Right atrium auricular region (tissue), 2 donors: ENCODE measurements at regions not wholly inside any gene's neighbourhood (a gene's known extent, or its start where the extent isn't known, plus 50 kb on each side); places are given as distances from the start of the nearest gene placed in this dataset.

Source experiments
- DNase-seq: peaks from one replicate; pipeline ENCODE4 v3.0.0-alpha.2; 2019; ENCODE audit warnings: low spot score
- H3K27ac ChIP-seq, 2 donors: fragments of 200-600 bp; sonication (generic); 1 replicate in 1 of 2; 2 replicates in 1 of 2; pipeline ENCODE4 v1.5.1; 2016 to 2019
- H3K27me3 ChIP-seq, 2 donors: fragments of 200-600 bp; sonication (generic); one replicate each; pipeline versions ENCODE4 v1.5.1 to v1.6.0; 2017 to 2019
- H3K36me3 ChIP-seq: fragments of 200-600 bp; sonication (generic); one replicate; pipeline ENCODE4 v1.5.1; 2016
- H3K4me1 ChIP-seq, 2 donors: fragments of 200-600 bp; sonication (generic); one replicate each; pipeline versions ENCODE4 v1.5.1 to v1.6.0; 2017 to 2019
- H3K4me3 ChIP-seq, 2 donors: fragments of 200-600 bp; sonication (generic); 1 replicate in 1 of 2; 2 replicates in 1 of 2; pipeline ENCODE4 v1.5.1; 2017 to 2019; ENCODE audit warnings: mild to moderate bottlenecking in 1 of 2, moderate library complexity in 1 of 2
- H3K9me3 ChIP-seq, 2 donors: fragments of 200-600 bp; sonication (generic); one replicate each; pipeline ENCODE4 v1.5.1; 2019
- CTCF ChIP-seq, 2 donors: fragments of 200-600 bp; sonication (generic); IDR thresholded peaks; one replicate each; pipeline ENCODE4 v1.5.1; 2019; ENCODE audit warnings: antibody characterized with exemption in 2 of 2

- H3K9me3 ChIP-seq = no peaks in the 10 kb centered on the region
- no peak overlapping the region for H3K4me3 ChIP-seq
- H3K4me1 ChIP-seq = peaks cover 0 to 19% of the 10 kb centered on the region in 2 donors
- no peak for TF ChIP-seq CTCF (IDR thresholded peaks at IDR 0.05)
- H3K36me3 ChIP-seq = no peaks in the 10 kb centered on the region
- no peaks in the 10 kb centered on the region for H3K27me3 ChIP-seq
- no peak for DNase-seq
- no peak overlapping the region for H3K27ac ChIP-seq
These were observed 82.9 kb downstream of the CCDC34 start for GRCh38 chr11:27280140-27280539.

GRCh38 chr11:27279460-27279859, 83.6 kb downstream of the CCDC34 start:
- Histone ChIP-seq H3K4me3 (no peak overlapping the region), H3K36me3 (no peaks in the 10 kb centered on the region), H3K27me3 (no peaks in the 10 kb centered on the region), H3K27ac (no peak overlapping the region), H3K4me1 (peaks cover 0 to 19% of the 10 kb centered on the region in 2 donors), H3K9me3 (no peaks in the 10 kb centered on the region)
- no peak for TF ChIP-seq CTCF (IDR thresholded peaks at IDR 0.05)
- DNase-seq = no peak

DNA sequence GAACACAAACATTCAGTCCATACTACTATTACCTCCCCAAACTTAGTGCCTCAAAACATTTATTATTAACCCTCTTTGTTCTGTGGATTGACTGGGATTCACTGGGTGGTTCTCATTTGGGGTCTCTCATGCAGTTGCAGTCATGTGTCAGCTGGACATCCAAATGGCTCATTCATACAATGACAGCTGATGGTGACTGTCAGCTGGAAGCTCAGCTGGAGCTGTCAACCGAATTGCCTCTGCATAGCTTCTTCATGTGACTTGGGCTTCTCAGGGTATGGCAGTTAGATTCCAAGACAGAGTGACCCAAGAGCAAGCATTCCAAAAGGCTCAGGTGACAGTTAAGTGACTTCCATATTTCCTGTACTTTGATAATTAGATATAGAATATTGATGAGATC, 85.2 kb downstream of the CCDC34 start:
- no peak for DNase-seq
- Histone ChIP-seq H3K27ac (no peak overlapping the region), H3K9me3 (no peaks in the 10 kb centered on the region), H3K27me3 (no peaks in the 10 kb centered on the region), H3K4me1 (peaks cover 0 to 15% of the 10 kb centered on the region in 2 donors), H3K36me3 (no peaks in the 10 kb centered on the region), H3K4me3 (no peak overlapping the region)
- TF ChIP-seq CTCF (IDR thresholded peaks at IDR 0.05) = no peak

DNA sequence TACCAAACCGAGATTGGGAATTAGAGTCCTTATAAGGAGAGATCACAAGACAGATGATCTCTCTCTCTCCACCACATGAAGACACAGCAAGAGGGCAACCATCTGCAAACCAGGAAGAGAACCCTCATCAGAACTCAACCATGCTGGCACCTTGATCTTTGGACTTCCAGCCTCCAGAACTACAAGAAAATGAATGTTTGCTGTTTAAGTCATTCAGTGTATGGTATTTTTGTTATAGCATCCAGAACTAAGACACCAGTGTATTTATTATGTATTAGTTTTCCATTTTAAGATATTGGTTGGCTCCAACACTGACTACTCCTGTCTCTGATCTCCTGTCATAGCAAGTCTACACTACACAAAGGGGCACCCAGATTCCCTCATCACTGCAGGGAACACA, 86.9 kb downstream of the CCDC34 start:
- DNase-seq = no peak
- Histone ChIP-seq H3K36me3 (no peaks in the 10 kb centered on the region), H3K27me3 (no peaks in the 10 kb centered on the region), H3K4me1 (no peaks in the 10 kb centered on the region), H3K27ac (no peak overlapping the region), H3K9me3 (no peaks in the 10 kb centered on the region), H3K4me3 (no peak overlapping the region)
- TF ChIP-seq CTCF (IDR thresholded peaks at IDR 0.05) = no peak

- Histone ChIP-seq H3K9me3 (no peaks in the 10 kb centered on the region), H3K27ac (no peak overlapping the region), H3K36me3 (no peaks in the 10 kb centered on the region), H3K4me3 (no peak overlapping the region), H3K4me1 (no peaks in the 10 kb centered on the region), H3K27me3 (no peaks in the 10 kb centered on the region)
- TF ChIP-seq CTCF (IDR thresholded peaks at IDR 0.05) = no peak
- DNase-seq = no peak
These were observed 88.1 kb downstream of the CCDC34 start for GRCh38 chr11:27274854-27275395.

- H3K4me1 ChIP-seq = no peaks in the 10 kb centered on the region
- no peak overlapping the region for H3K27ac ChIP-seq
- H3K4me3 ChIP-seq = no peak overlapping the region
- no peaks in the 10 kb centered on the region for H3K9me3 ChIP-seq
- DNase-seq = no peak
- no peaks in the 10 kb centered on the region for H3K27me3 ChIP-seq
- no peaks in the 10 kb centered on the region for H3K36me3 ChIP-seq
- TF ChIP-seq CTCF (IDR thresholded peaks at IDR 0.05) = no peak
These were observed 96.9 kb downstream of the CCDC34 start for GRCh38 chr11:27266125-27266524.
